ENCODE measurements at regions not wholly inside any gene's neighbourhood (a gene's known extent, or its start where the extent isn't known, plus 50 kb on each side); places are given as distances from the start of the nearest gene placed in this dataset.
A peak's percentile ranks its signal among the peaks of the same experiment; 100 is the strongest.

GRCh38 chr12:18942669-18943068 is 186.9 kb upstream of the PLEKHA5 start:
- no peak for TF ChIP-seq POLR2A (IDR thresholded peaks at IDR 0.05; ENCODE audit: low read depth, low read length)
- no peak for FAIRE-seq

GRCh38 chr12:18943200-18943599 is 186.3 kb upstream of the PLEKHA5 start:
- DNase-seq (ENCODE audit: insufficient read length, low spot score), result no peak
- no peak for FAIRE-seq

More at GRCh38 chr12:18942669-18943068, 186.9 kb upstream of the PLEKHA5 start:
- no peak for DNase-seq (ENCODE audit: insufficient read length, low spot score)

GRCh38 chr12:18946106-18946505 is 183.4 kb upstream of the PLEKHA5 start:
- no peak for DNase-seq (ENCODE audit: insufficient read length, low spot score)
- no peak for FAIRE-seq
- TF ChIP-seq POLR2A (IDR thresholded peaks at IDR 0.05; ENCODE audit: low read depth, low read length), result no peak

More at GRCh38 chr12:18943200-18943599, 186.3 kb upstream of the PLEKHA5 start:
- no peak for TF ChIP-seq POLR2A (IDR thresholded peaks at IDR 0.05; ENCODE audit: low read depth, low read length)

GRCh38 chr12:18951218-18951617 is 178.3 kb upstream of the PLEKHA5 start:
- FAIRE-seq (no peak), DNase-seq (ENCODE audit: insufficient read length, low spot score) (no peak)
- TF ChIP-seq POLR2A (IDR thresholded peaks at IDR 0.05; ENCODE audit: low read depth, low read length), result no peak

GRCh38 chr12:18953505-18953904 is 176.0 kb upstream of the PLEKHA5 start:
- DNase-seq (ENCODE audit: insufficient read length, low spot score) (no peak), FAIRE-seq (no peak)
- TF ChIP-seq POLR2A (IDR thresholded peaks at IDR 0.05; ENCODE audit: low read depth, low read length), result no peak

- peak; percentile 86 for FAIRE-seq
- no peak for TF ChIP-seq POLR2A (IDR thresholded peaks at IDR 0.05; ENCODE audit: low read depth, low read length)
- no peak for DNase-seq (ENCODE audit: insufficient read length, low spot score)
Observed at GRCh38 chr12:18955594-18955993, 173.9 kb upstream of the PLEKHA5 start.

- FAIRE-seq (no peak), DNase-seq (ENCODE audit: insufficient read length, low spot score) (no peak)
- no peak for TF ChIP-seq POLR2A (IDR thresholded peaks at IDR 0.05; ENCODE audit: low read depth, low read length)
Observed at GRCh38 chr12:18965203-18965602, 164.3 kb upstream of the PLEKHA5 start.

GRCh38 chr12:18966954-18967353 is 162.6 kb upstream of the PLEKHA5 start:
- DNase-seq (ENCODE audit: insufficient read length, low spot score) (no peak), FAIRE-seq (no peak)
- no peak for TF ChIP-seq POLR2A (IDR thresholded peaks at IDR 0.05; ENCODE audit: low read depth, low read length)

- no peak for TF ChIP-seq POLR2A (IDR thresholded peaks at IDR 0.05; ENCODE audit: low read depth, low read length)
- no peak for FAIRE-seq
- DNase-seq (ENCODE audit: insufficient read length, low spot score), result no peak
Observed at GRCh38 chr12:18967814-18968213, 161.7 kb upstream of the PLEKHA5 start.

- FAIRE-seq, result no peak
- no peak for DNase-seq (ENCODE audit: insufficient read length, low spot score)
- no peak for TF ChIP-seq POLR2A (IDR thresholded peaks at IDR 0.05; ENCODE audit: low read depth, low read length)
Observed at GRCh38 chr12:18969512-18969911, 160.0 kb upstream of the PLEKHA5 start.

- DNase-seq (ENCODE audit: insufficient read length, low spot score), result no peak
- no peak for TF ChIP-seq POLR2A (IDR thresholded peaks at IDR 0.05; ENCODE audit: low read depth, low read length)
- FAIRE-seq, result no peak
Observed at GRCh38 chr12:18970603-18971002, 158.9 kb upstream of the PLEKHA5 start.

- TF ChIP-seq POLR2A (IDR thresholded peaks at IDR 0.05; ENCODE audit: low read depth, low read length), result no peak
- FAIRE-seq (no peak), DNase-seq (ENCODE audit: insufficient read length, low spot score) (no peak)
Observed at GRCh38 chr12:18971932-18972331, 157.6 kb upstream of the PLEKHA5 start.

GRCh38 chr12:18975933-18976332 is 153.6 kb upstream of the PLEKHA5 start:
- FAIRE-seq (no peak), DNase-seq (ENCODE audit: insufficient read length, low spot score) (no peak)
- no peak for TF ChIP-seq POLR2A (IDR thresholded peaks at IDR 0.05; ENCODE audit: low read depth, low read length)

GRCh38 chr12:18979401-18980126 is 150.0 kb upstream of the PLEKHA5 start:
- no peak for TF ChIP-seq POLR2A (IDR thresholded peaks at IDR 0.05; ENCODE audit: low read depth, low read length)
- no peak for DNase-seq (ENCODE audit: insufficient read length, low spot score)
- FAIRE-seq, result no peak

- TF ChIP-seq POLR2A (IDR thresholded peaks at IDR 0.05; ENCODE audit: low read depth, low read length), result no peak
- DNase-seq (ENCODE audit: insufficient read length, low spot score), result no peak
- FAIRE-seq, result no peak
Observed at GRCh38 chr12:18981732-18982131, 147.8 kb upstream of the PLEKHA5 start.

All from H54 (cell line).